ENCODE measurements at regions not wholly inside any gene's neighbourhood (a gene's known extent, or its start where the extent isn't known, plus 50 kb on each side); places are given as distances from the start of the nearest gene placed in this dataset.

DNA sequence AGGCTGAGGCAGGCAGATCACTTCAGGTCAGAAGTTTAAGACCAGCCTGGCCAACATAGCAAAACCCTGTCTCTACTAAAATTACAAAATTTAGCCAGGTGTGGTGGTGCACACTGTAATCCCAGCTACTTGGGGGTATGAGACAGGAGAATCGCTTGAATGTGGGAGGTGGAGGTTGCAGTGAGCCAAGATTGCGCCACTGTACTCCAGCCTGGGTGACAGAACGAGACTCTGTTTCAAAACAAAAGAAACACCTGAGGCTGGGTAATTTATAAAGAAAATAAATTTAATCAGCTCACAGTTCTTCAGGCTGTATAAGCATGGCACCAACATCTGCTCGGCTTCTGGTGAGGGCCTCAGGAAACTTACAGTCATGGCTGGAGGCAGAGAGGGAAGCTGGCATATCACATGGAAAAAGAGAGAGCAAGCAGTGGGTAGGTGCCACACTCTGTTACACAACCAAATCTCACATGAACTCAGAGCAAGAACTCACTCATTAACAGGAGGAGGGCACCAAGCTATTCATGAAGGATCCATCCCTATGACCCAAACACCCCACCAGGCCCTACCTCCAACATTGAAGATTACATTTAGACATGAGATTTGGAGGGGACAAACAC, 244.1 kb upstream of the RBBP8 start:
- TF ChIP-seq, protein P1, sequence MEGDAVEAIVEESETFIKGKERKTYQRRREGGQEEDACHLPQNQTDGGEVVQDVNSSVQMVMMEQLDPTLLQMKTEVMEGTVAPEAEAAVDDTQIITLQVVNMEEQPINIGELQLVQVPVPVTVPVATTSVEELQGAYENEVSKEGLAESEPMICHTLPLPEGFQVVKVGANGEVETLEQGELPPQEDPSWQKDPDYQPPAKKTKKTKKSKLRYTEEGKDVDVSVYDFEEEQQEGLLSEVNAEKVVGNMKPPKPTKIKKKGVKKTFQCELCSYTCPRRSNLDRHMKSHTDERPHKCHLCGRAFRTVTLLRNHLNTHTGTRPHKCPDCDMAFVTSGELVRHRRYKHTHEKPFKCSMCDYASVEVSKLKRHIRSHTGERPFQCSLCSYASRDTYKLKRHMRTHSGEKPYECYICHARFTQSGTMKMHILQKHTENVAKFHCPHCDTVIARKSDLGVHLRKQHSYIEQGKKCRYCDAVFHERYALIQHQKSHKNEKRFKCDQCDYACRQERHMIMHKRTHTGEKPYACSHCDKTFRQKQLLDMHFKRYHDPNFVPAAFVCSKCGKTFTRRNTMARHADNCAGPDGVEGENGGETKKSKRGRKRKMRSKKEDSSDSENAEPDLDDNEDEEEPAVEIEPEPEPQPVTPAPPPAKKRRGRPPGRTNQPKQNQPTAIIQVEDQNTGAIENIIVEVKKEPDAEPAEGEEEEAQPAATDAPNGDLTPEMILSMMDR (IDR thresholded peaks at IDR 0.05; ENCODE audit: low read depth, low read length, poor library complexity, severe bottlenecking), result no peak
- TF ChIP-seq EZH2phosphoT487 (IDR thresholded peaks at IDR 0.05; ENCODE audit: borderline replicate concordance, low read length), result no peak

All from DOHH2 (cell line).